ENCODE measurements at regions not wholly inside any gene's neighbourhood (a gene's known extent, or its start where the extent isn't known, plus 50 kb on each side); places are given as distances from the start of the nearest gene placed in this dataset.

DNA sequence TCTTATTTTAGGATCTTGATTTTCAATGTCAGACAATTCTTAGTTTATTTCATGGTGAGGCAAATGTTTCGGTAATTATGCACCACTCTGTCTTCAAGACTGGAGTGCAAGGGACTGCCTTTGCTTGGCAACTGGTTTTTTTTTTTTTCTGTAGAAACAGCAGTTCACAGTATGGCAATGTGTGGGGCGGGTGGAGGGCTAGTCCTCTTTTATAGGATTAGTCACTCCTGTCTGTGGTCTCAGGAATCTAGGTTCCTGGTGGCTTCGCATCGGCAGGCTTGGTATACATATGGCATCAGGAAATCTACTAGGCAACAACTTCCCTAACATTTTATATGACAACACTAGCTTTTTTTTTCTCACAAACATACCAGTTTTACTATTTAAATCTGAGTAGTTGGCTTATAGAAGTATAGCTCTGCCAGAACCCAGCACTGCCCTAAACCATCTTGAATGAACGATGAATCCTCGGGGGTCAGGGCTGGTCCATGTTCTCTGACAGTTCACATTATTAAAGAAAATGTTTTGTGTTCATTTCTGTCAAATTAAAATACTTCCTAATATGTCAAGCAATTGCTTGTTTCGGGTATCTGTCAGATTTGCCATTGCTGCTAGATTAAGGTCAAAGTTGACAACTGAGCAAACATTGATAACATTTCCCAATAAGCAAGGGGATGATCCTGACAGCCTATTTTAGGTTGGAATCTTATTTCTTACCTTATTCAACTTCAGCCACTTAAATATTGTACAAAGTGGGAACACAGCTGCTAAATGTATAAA lies 289.7 kb upstream of the VSTM2A start:
- BruUV-seq (replicated peaks) = no TSS peak
- Histone ChIP-seq H3K27me3 (ENCODE audit: low read length) (no peaks in the 10 kb centered on the region), H3K27ac (ENCODE audit: low read length) (no peak overlapping the region), H2AFZ (ENCODE audit: low read length) (no peak overlapping the region), H3F3A (ENCODE audit: low read length, unreplicated experiment) (no peaks in the 10 kb centered on the region), H3K36me3 (ENCODE audit: low read depth, low read length) (no peaks in the 10 kb centered on the region), H3K9ac (ENCODE audit: low read length) (no peak overlapping the region), H3K4me1 (ENCODE audit: insufficient read depth, low read length) (no peaks in the 10 kb centered on the region; the same call in 1 of the 2 replicates), H3K4me3 (ENCODE audit: low read length) (no peak overlapping the region), H3K9me3 (ENCODE audit: low read length) (no peaks in the 10 kb centered on the region), H4K20me1 (ENCODE audit: low read length) (no peaks in the 10 kb centered on the region), H3K79me2 (ENCODE audit: low read length) (no peaks in the 10 kb centered on the region), H3K9me2 (replicated peaks; ENCODE audit: low read length) (no peaks in the 10 kb centered on the region), H3K4me2 (ENCODE audit: low read length) (no peak overlapping the region)
- TF ChIP-seq EZH2 (IDR thresholded peaks at IDR 0.05; ENCODE audit: low read length, unreplicated experiment) = no peak
- TF ChIP-seq EZH2phosphoT487 (IDR thresholded peaks at IDR 0.05; ENCODE audit: borderline replicate concordance, low read length) = no peak
- TF ChIP-seq, protein P1, sequence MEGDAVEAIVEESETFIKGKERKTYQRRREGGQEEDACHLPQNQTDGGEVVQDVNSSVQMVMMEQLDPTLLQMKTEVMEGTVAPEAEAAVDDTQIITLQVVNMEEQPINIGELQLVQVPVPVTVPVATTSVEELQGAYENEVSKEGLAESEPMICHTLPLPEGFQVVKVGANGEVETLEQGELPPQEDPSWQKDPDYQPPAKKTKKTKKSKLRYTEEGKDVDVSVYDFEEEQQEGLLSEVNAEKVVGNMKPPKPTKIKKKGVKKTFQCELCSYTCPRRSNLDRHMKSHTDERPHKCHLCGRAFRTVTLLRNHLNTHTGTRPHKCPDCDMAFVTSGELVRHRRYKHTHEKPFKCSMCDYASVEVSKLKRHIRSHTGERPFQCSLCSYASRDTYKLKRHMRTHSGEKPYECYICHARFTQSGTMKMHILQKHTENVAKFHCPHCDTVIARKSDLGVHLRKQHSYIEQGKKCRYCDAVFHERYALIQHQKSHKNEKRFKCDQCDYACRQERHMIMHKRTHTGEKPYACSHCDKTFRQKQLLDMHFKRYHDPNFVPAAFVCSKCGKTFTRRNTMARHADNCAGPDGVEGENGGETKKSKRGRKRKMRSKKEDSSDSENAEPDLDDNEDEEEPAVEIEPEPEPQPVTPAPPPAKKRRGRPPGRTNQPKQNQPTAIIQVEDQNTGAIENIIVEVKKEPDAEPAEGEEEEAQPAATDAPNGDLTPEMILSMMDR (conservative IDR thresholded peaks at IDR 0.05; ENCODE audit: low read depth, low read length) = no peak
- peak; percentile 51 for DNase-seq
- peak; percentile 94 for ATAC-seq
- ChIA-PET POLR2A (ENCODE audit: unreplicated experiment) (no interaction called here), CTCF (no interaction called here)
- intact Hi-C loops (cut with micrococcal nuclease) = no loop called here

DNA sequence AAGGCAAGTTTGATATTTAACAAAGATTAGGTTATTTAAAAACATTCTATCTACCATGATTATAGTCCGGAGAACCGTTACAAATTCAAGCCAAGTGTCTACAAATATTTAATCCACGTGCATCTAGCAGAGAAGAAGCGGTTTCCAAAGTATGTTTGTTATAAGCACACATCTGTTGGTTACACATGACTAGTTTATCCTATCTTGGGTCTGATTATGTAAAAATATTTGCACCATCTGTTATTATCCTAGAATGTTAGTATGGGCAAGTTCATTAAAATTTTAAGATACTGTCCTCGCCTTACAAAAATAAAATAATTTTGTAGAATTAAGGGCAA lies 289.2 kb upstream of the VSTM2A start:
- Histone ChIP-seq H3K9ac (ENCODE audit: low read length) (no peak overlapping the region), H3K9me2 (replicated peaks; ENCODE audit: low read length) (no peaks in the 10 kb centered on the region), H3K27me3 (ENCODE audit: low read length) (no peaks in the 10 kb centered on the region), H3F3A (ENCODE audit: low read length, unreplicated experiment) (no peaks in the 10 kb centered on the region), H4K20me1 (ENCODE audit: low read length) (no peaks in the 10 kb centered on the region), H3K4me3 (ENCODE audit: low read length) (no peak overlapping the region), H3K9me3 (ENCODE audit: low read length) (no peaks in the 10 kb centered on the region), H3K27ac (ENCODE audit: low read length) (no peak overlapping the region), H3K36me3 (ENCODE audit: low read depth, low read length) (no peaks in the 10 kb centered on the region), H3K4me1 (ENCODE audit: insufficient read depth, low read length) (no peaks in the 10 kb centered on the region; the same call in 1 of the 2 replicates), H3K4me2 (ENCODE audit: low read length) (no peak overlapping the region), H2AFZ (ENCODE audit: low read length) (no peak overlapping the region), H3K79me2 (ENCODE audit: low read length) (no peaks in the 10 kb centered on the region)
- CTCF ChIA-PET = no interaction called here
- intact Hi-C loops (cut with micrococcal nuclease) = no loop called here
- no TSS peak for BruUV-seq (replicated peaks)
- DNase-seq = no peak
- ATAC-seq = no peak
- TF ChIP-seq, protein P1 (conservative IDR thresholded peaks at IDR 0.05; ENCODE audit: low read depth, low read length) = no peak
- TF ChIP-seq EZH2phosphoT487 (IDR thresholded peaks at IDR 0.05; ENCODE audit: borderline replicate concordance, low read length) = no peak
- no peak for TF ChIP-seq EZH2 (IDR thresholded peaks at IDR 0.05; ENCODE audit: low read length, unreplicated experiment)
- POLR2A ChIA-PET (ENCODE audit: unreplicated experiment) = no interaction called here

DNA sequence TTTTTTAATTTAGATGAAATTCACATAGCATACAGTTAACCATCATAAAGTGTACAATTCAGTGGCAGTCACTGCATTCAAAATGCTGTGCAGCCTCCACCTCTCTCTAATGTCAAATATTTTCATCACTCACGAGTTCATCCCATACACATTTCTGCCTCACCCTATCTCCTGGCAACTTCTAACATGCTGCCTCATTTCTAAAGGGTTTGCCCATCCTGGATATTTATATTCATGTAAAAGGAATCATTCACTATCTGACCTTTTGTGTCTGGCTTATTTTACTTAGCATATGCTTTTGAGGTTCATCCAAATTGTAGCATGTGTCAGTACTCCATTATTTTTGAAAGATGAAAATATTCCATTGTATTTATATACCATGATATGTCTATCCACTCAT lies 286.9 kb upstream of the VSTM2A start:
- H3K9me3 ChIP-seq (ENCODE audit: low read length) = no peaks in the 10 kb centered on the region
- no peaks in the 10 kb centered on the region for H3K36me3 ChIP-seq (ENCODE audit: low read depth, low read length)
- no peaks in the 10 kb centered on the region for H3K9me2 ChIP-seq (replicated peaks; ENCODE audit: low read length)
- H3K79me2 ChIP-seq (ENCODE audit: low read length) = no peaks in the 10 kb centered on the region
- H3K27ac ChIP-seq (ENCODE audit: low read length) = no peak overlapping the region
- no peak for DNase-seq
- H2AFZ ChIP-seq (ENCODE audit: low read length) = no peak overlapping the region
- no peaks in the 10 kb centered on the region; the same call in 1 of the 2 replicates for H3K4me1 ChIP-seq (ENCODE audit: insufficient read depth, low read length)
- ATAC-seq = no peak
- POLR2A ChIA-PET (ENCODE audit: unreplicated experiment) = no interaction called here
- no peak overlapping the region for H3K4me3 ChIP-seq (ENCODE audit: low read length)
- no TSS peak for BruUV-seq (replicated peaks)
- intact Hi-C loops (cut with micrococcal nuclease) = no loop called here
- H3K27me3 ChIP-seq (ENCODE audit: low read length) = no peaks in the 10 kb centered on the region
- H4K20me1 ChIP-seq (ENCODE audit: low read length) = no peaks in the 10 kb centered on the region
- TF ChIP-seq EZH2 (IDR thresholded peaks at IDR 0.05; ENCODE audit: low read length, unreplicated experiment) = no peak
- TF ChIP-seq, protein P1 (conservative IDR thresholded peaks at IDR 0.05; ENCODE audit: low read depth, low read length) = no peak
- TF ChIP-seq EZH2phosphoT487 (IDR thresholded peaks at IDR 0.05; ENCODE audit: borderline replicate concordance, low read length) = no peak
- H3F3A ChIP-seq (ENCODE audit: low read length, unreplicated experiment) = no peaks in the 10 kb centered on the region
- no peak overlapping the region for H3K4me2 ChIP-seq (ENCODE audit: low read length)
- CTCF ChIA-PET = no interaction called here
- H3K9ac ChIP-seq (ENCODE audit: low read length) = no peak overlapping the region
